Suprapubic skin (tissue), 4 donors: ENCODE measurements at regions not wholly inside any gene's neighbourhood (a gene's known extent, or its start where the extent isn't known, plus 50 kb on each side); places are given as distances from the start of the nearest gene placed in this dataset.

Experiments used
- DNase-seq, 2 donors: peaks; one replicate each; pipeline ENCODE4 v3.0.0-alpha.2; 2019; ENCODE audit warnings: low spot score in 2 of 2
- H3K27ac ChIP-seq: fragments of 200-600 bp; sonication (generic); one replicate; pipeline ENCODE4 v1.5.1; 2019
- H3K27me3 ChIP-seq: fragments of 200-600 bp; sonication (generic); one replicate; pipeline ENCODE4 v1.5.1; 2019
- H3K36me3 ChIP-seq: fragments of 200-600 bp; sonication (generic); one replicate; pipeline ENCODE4 v1.5.1; 2019
- H3K4me1 ChIP-seq: fragments of 200-600 bp; sonication (generic); one replicate; pipeline ENCODE4 v1.5.1; 2019
- H3K4me3 ChIP-seq: fragments of 200-600 bp; sonication (generic); one replicate; pipeline ENCODE4 v1.5.1; 2019; ENCODE audit warnings: mild to moderate bottlenecking
- H3K9me3 ChIP-seq: fragments of 200-600 bp; sonication (generic); one replicate; pipeline ENCODE4 v1.5.1; 2019
- EP300 ChIP-seq: sonication (generic); formaldehyde crosslinking; IDR thresholded peaks from one replicate; pipeline ENCODE4 v1.6.1; 2017; ENCODE audit warnings: antibody characterized with exemption
- POLR2A ChIP-seq, 2 donors: fragments of 450-650 bp; IDR thresholded peaks; one replicate each; pipeline ENCODE4 v1.6.1; 2017; ENCODE audit warnings: antibody characterized with exemption in 2 of 2, mild to moderate bottlenecking in 2 of 2, moderate library complexity in 2 of 2
- POLR2AphosphoS5 ChIP-seq, 3 donors: sonication (generic); formaldehyde crosslinking; IDR thresholded peaks; one replicate each; pipeline ENCODE4 v1.6.1; 2017; ENCODE audit warnings: antibody characterized with exemption in 3 of 3
- WGBS: methylation state at CpG from one replicate; pipeline ENCODE4 v1.1.5; 2018; 5-methylcytosine and 5-hydroxymethylcytosine counted together
- TF ChIP-seq, protein P1 (sequence below), 2 donors: fragments of 200-600 bp in 1 of 2; fragments of 450-650 bp in 1 of 2; sonication (generic) in 1 of 2; IDR thresholded peaks; one replicate each; pipeline ENCODE4 v1.5.1; 2016 to 2019; ENCODE audit warnings: antibody characterized with exemption in 2 of 2, mild to moderate bottlenecking in 1 of 2, moderate library complexity in 1 of 2

DNA sequence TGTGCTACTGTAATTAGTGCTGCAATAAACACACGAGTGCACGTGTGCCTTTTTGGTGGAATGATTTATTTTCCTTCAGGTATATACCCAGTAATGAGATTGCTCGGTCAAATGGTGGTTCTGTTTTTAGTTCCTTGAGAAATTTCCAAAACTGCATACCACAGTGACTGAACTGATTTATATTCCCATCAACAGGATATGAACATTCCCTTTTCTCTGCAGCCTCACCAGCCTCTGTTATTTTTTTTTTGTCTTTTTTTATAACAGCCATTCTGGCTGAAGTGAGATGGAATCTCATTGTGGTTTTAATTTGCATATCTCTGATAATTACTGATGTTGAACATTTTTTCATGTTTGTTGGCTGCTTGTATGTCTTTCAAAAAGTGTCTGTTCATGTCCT lies 922.9 kb upstream of the LRRN3 start:
- H3K36me3 ChIP-seq = no peaks in the 10 kb centered on the region
- TF ChIP-seq, protein P1, sequence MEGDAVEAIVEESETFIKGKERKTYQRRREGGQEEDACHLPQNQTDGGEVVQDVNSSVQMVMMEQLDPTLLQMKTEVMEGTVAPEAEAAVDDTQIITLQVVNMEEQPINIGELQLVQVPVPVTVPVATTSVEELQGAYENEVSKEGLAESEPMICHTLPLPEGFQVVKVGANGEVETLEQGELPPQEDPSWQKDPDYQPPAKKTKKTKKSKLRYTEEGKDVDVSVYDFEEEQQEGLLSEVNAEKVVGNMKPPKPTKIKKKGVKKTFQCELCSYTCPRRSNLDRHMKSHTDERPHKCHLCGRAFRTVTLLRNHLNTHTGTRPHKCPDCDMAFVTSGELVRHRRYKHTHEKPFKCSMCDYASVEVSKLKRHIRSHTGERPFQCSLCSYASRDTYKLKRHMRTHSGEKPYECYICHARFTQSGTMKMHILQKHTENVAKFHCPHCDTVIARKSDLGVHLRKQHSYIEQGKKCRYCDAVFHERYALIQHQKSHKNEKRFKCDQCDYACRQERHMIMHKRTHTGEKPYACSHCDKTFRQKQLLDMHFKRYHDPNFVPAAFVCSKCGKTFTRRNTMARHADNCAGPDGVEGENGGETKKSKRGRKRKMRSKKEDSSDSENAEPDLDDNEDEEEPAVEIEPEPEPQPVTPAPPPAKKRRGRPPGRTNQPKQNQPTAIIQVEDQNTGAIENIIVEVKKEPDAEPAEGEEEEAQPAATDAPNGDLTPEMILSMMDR (IDR thresholded peaks at IDR 0.05) = no peak
- TF ChIP-seq POLR2AphosphoS5 (IDR thresholded peaks at IDR 0.05) = no peak
- no peak for TF ChIP-seq EP300
- no peak for TF ChIP-seq POLR2A (IDR thresholded peaks at IDR 0.05)
- H3K27ac ChIP-seq = no peak overlapping the region
- no peak overlapping the region for H3K4me3 ChIP-seq
- DNase-seq = no peak
- no peaks in the 10 kb centered on the region for H3K4me1 ChIP-seq
- no peaks in the 10 kb centered on the region for H3K27me3 ChIP-seq
- 50% methylated on average over 3 of the region's 3 CpGs for WGBS
- H3K9me3 ChIP-seq = no peaks in the 10 kb centered on the region

DNA sequence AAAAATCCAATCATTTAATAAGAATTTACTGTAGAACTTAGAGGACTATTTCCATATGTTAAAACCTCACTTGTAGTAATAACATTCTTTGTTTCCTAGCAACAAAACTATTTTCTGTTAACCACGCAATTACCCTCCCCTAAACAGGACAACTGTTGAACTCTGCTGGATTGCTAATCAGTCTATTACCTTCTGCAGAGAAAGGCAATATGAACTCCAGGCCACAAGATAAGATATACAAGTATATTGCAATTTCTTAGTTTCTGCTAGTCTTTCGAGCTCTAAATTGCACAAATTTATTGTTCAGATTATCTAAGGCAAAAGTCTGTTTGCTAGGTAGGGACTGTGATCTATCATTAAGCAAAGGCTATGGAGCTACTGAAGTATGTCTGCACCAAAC lies 920.1 kb upstream of the LRRN3 start:
- H3K36me3 ChIP-seq = no peaks in the 10 kb centered on the region
- H3K4me3 ChIP-seq = no peak overlapping the region
- H3K27me3 ChIP-seq = no peaks in the 10 kb centered on the region
- no peak for TF ChIP-seq POLR2AphosphoS5 (IDR thresholded peaks at IDR 0.05)
- no peak for TF ChIP-seq POLR2A (IDR thresholded peaks at IDR 0.05)
- DNase-seq = no peak
- no peak overlapping the region for H3K27ac ChIP-seq
- H3K4me1 ChIP-seq = no peaks in the 10 kb centered on the region
- 65% methylated on average over 2 of the region's 2 CpGs for WGBS
- no peaks in the 10 kb centered on the region for H3K9me3 ChIP-seq

DNA sequence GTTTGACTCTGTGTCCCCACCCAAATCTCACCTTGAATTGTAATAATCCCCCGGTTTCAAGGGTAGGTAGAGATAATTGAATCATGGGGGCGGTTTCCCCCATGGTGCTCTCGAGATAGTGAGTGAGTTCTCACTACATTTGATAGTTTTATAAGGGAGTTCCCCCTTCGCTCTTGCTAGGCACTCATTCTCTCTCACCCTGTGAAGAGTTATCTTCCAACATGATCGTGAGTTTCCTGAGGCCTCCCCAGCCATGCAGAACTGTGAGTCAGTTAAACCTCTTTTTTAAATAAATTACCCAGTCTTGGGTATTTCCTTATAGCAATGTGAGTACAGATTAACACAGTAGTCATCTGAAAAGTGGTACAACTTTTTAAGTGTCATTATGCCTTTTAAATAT lies 913.5 kb upstream of the LRRN3 start:
- H3K9me3 ChIP-seq = no peaks in the 10 kb centered on the region
- no peak overlapping the region for H3K4me3 ChIP-seq
- 84% methylated on average over 5 of the region's 5 CpGs for WGBS
- no peak overlapping the region for H3K27ac ChIP-seq
- DNase-seq = no peak
- no peaks in the 10 kb centered on the region for H3K36me3 ChIP-seq
- TF ChIP-seq POLR2AphosphoS5 (IDR thresholded peaks at IDR 0.05) (no peak), EP300 (no peak), POLR2A (IDR thresholded peaks at IDR 0.05) (no peak)
- TF ChIP-seq, protein P1 (IDR thresholded peaks at IDR 0.05) = no peak
- no peaks in the 10 kb centered on the region for H3K27me3 ChIP-seq
- no peaks in the 10 kb centered on the region for H3K4me1 ChIP-seq

DNA sequence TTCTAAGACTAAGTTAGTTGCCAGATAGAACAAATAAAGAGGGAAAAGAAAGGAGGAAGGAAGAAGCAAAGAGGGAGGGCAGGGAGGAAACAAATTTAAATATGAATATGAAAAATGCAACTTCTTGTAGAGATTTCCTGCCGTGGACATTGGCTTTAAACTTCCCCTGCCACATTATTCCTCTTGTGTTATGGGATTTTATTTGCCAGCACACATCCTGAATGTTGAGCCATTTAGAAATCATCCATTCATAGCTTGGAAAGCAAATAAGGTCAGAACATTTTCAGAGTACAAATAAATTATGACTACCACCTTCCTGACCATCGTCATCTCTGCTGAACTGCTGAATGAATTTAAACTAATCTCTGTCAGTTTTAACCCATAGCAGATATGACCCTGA lies 911.9 kb upstream of the LRRN3 start:
- H3K27ac ChIP-seq = no peak overlapping the region
- WGBS = 22% methylated on average over 2 of the region's 2 CpGs
- no peaks in the 10 kb centered on the region for H3K36me3 ChIP-seq
- DNase-seq = no peak
- H3K27me3 ChIP-seq = no peaks in the 10 kb centered on the region
- H3K4me3 ChIP-seq = no peak overlapping the region
- no peak for TF ChIP-seq EP300
- no peak for TF ChIP-seq POLR2AphosphoS5 (IDR thresholded peaks at IDR 0.05)
- TF ChIP-seq, protein P1 (IDR thresholded peaks at IDR 0.05) = no peak
- TF ChIP-seq POLR2A (IDR thresholded peaks at IDR 0.05) = no peak
- H3K4me1 ChIP-seq = no peaks in the 10 kb centered on the region
- no peaks in the 10 kb centered on the region for H3K9me3 ChIP-seq

DNA sequence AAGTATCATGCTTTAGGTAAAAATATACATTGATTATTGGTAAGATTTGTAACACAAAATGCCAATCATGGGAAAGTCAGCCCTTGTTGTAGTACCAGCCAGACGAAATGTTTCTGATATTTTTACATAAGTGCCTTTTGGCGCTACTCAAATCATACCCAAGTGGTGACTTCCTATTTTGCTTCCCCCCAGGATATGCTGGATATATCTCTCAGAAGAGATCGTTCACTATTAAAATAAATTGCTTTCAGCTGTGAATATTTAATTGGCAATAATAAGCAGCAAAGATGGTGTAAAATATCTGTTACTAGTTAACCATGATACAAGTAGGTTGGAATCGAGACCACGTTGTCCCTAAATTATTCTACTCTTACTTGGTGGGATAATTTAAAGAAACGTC lies 909.2 kb upstream of the LRRN3 start:
- Histone ChIP-seq H3K27ac (no peak overlapping the region), H3K4me3 (no peak overlapping the region), H3K4me1 (no peaks in the 10 kb centered on the region), H3K9me3 (no peaks in the 10 kb centered on the region), H3K36me3 (no peaks in the 10 kb centered on the region), H3K27me3 (no peaks in the 10 kb centered on the region)
- WGBS = 52% methylated on average over 6 of the region's 6 CpGs
- TF ChIP-seq, protein P1 (IDR thresholded peaks at IDR 0.05) = no peak
- no peak for TF ChIP-seq EP300
- TF ChIP-seq POLR2A (IDR thresholded peaks at IDR 0.05) = no peak
- TF ChIP-seq POLR2AphosphoS5 (IDR thresholded peaks at IDR 0.05) = no peak
- no peak for DNase-seq

DNA sequence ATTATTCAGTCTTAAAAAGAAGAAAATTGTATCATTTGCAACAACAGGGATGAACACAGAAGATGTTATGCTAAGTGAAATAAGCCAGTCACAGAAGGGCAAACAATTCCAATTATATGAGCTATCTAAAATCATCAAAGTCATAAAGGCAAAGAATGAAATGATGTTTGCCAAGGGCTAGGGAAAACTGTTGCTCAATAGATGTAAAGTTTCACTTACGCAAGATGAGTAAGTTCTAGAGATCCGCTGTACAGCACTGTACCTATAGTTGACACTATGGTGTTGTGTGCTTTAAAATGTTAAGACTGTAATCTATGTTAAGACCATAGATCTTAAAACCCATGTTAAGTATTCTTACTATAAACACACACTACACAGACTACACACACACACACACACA lies 904.6 kb upstream of the LRRN3 start:
- no peak overlapping the region for H3K4me3 ChIP-seq
- no peaks in the 10 kb centered on the region for H3K36me3 ChIP-seq
- H3K27me3 ChIP-seq = no peaks in the 10 kb centered on the region
- no peaks in the 10 kb centered on the region for H3K4me1 ChIP-seq
- WGBS = 85% methylated on average over 2 of the region's 2 CpGs
- TF ChIP-seq EP300 = no peak
- no peak for TF ChIP-seq POLR2A (IDR thresholded peaks at IDR 0.05)
- no peak for TF ChIP-seq POLR2AphosphoS5 (IDR thresholded peaks at IDR 0.05)
- H3K9me3 ChIP-seq = peaks cover 6% of the 10 kb centered on the region
- DNase-seq = no peak
- H3K27ac ChIP-seq = no peak overlapping the region
